DOHH2 (cell line): ENCODE measurements at regions not wholly inside any gene's neighbourhood (a gene's known extent, or its start where the extent isn't known, plus 50 kb on each side); places are given as distances from the start of the nearest gene placed in this dataset.

Source experiments
- CTCF ChIP-seq: fragments of 200-600 bp; sonication (generic); IDR thresholded peaks from one replicate; pipeline ENCODE4 v1.5.1; 2014; ENCODE audit warnings: antibody characterized with exemption, mild to moderate bottlenecking, low read depth, low read length; ENCODE audit not compliant: poor library complexity, severe bottlenecking
- EZH2phosphoT487 ChIP-seq: fragments of 200-600 bp; sonication (generic); IDR thresholded peaks from 2 replicates; pipeline ENCODE4 v1.6.1; 2017; ENCODE audit warnings: borderline replicate concordance, mild to moderate bottlenecking, antibody characterized with exemption, low read length, moderate library complexity, mixed read lengths

GRCh38 chr2:125041846-125042245 is 1016.8 kb downstream of the CNTNAP5 start:
- no peak for TF ChIP-seq CTCF
- TF ChIP-seq EZH2phosphoT487: no peak
